Central memory CD4-positive, alpha-beta T cell (primary cell): ENCODE measurements at regions not wholly inside any gene's neighbourhood (a gene's known extent, or its start where the extent isn't known, plus 50 kb on each side); places are given as distances from the start of the nearest gene placed in this dataset.
"Not testable (repeated sequence)": the region's sequence is repeated elsewhere in the genome, so short reads cannot be mapped to it uniquely, and the experiment has no call there.

Experiments
- DNase-seq: peaks from one replicate; pipeline ENCODE4 v3.0.0; 2022

DNA sequence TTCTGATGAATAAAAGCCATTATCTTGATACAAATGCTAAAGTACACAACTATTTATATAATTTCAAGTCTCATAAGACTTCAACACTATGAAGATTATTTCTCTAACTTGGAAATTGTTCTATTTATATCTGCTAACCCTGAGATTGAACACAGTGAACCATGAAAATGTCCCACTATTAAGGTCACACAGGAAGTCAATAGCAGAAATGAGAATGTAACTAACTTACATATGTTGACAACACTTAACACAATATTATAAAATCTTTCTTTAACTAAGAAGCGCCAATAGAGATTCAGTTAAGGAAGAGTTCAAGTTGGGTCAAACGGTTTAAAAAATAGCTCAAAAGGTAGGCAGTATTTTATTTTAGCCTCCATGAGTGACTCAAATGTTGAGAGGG, 551.8 kb upstream of the CBLB start:
- DNase-seq: no peak

DNA sequence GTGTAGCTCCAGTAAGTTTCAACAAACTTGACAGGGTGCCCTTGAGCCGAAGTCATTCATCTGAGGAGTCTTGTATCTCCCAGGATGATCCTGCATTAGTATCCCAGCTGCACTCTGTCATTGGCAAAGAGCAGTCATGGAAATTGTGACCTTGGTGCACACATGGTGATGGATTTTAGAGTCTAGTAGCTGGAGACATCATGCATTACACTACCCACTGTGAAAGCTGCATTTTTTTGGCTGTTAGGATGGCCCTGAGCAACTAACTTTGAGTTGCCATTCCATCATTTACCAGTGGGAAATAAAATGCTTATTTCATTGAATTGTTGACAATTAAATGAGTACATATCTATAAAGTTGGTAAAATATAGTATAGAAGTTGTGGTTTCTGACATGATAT, 552.6 kb upstream of the CBLB start:
- no peak for DNase-seq

DNA sequence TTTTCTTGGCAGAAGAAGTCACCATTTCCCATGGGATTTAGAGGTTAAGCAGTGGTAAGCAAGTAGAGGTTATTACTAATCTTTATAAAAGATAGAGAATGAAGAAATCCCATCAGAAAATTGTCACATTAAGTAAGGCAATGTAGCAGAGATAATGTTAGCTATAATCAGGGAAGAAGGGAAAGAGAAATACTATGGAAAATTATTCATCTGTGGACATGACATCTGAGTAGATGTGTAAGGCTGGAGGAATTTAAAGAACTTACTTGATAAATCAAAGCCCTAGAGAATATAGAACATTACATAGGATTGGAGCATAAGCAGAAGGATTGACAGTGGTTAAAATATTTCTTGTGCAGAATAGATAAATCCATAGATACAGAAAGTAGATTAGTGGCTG, 553.1 kb upstream of the CBLB start:
- DNase-seq: no peak

DNA sequence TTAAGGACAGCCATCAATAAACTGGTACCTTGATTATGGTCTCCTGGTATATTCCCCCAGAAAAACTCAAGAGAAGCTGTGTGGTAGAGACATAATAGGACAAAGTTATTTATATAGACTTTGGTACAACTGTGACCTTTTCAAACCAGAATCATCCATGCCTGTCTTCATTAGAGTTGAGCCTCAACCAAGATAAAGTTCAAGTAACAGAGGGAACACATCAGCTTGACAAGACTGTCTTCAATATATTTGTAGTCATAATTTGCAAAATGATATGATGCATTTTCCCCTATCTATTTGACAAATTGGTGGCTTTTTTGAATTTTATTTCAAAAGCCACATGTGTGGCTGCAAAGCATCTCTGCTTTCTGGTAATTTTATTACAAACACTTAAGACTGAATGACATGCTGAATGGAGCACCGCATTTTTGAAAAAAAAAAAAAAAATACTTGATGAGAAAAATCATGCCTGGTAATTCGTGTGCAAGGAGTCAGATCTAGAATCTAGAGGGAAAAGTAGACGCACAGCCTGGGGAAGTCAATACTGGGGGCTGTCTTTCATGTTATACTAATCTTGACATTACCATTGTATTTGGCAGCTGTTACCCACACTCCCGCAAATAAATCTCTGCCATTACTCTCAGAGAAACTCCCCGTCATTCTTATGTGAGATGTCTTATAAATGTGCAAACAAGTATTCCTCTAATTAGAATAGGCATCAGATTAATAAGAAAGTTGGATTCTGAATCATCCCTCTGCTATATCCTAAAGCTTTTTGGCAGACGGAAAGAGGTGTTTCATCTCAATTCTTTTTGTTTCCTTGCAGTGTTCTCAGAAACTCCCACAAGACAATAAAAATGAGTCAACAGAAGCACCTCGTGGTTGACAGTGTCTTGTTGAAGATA, 554.8 kb upstream of the CBLB start:
- no peak for DNase-seq

DNA sequence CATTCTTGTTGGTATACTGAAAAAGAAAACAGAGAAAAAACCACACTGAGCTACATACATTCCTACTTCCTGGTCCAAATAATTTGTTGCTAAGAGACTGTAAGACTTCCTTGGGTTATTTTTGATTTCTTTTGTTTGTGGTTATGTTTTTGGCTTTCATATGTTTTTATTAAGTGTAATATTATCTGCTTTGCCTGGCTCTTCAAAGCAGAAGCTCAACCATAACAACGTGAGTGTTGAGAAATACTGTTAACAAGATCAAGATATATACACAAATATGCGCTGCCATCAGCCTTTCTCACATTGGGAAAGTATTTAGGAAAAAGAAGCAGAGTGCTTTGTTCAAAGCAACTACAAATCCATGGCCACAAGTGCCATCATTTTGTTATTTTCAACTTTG, 556.2 kb upstream of the CBLB start:
- DNase-seq: no peak

DNA sequence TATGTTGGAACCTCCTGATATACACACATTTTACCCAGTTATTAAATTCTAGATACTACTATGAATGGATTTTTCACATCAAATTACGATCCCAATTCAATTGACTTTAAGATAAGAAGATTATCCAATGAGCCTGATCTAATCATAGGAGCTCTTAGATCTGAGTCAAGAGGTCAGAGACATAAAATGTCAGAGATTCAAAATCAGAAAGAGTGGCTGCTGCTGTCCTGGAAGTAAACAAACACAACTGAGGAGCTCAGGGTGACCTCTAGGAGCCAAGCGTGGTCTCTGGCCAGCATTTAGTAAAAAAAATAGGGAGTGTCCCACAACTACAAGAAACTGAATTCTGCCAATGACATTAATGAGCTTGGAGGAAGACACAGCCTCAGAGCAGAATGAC, 557.1 kb upstream of the CBLB start:
- no peak for DNase-seq

DNA sequence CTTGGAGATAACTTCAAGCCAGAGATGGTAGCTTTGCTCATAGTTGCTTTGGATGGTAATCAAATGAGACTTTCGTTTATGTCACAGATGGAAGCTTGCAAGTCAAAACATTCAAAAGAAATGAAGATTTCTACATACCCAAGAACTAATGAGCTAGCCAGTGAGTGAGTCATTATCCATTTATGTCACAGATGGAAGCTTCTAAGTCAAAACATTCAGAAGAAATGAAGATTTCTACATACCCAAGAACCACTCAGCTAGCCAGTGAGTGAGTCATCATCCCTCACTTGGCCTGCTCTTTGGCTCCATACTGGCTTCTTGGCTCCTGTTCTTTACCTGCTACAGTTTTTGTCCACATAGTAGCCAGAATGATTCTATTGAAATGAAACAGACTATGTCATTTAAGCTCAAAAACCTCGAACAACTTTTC, 559.8 kb upstream of the CBLB start:
- no peak for DNase-seq

DNA sequence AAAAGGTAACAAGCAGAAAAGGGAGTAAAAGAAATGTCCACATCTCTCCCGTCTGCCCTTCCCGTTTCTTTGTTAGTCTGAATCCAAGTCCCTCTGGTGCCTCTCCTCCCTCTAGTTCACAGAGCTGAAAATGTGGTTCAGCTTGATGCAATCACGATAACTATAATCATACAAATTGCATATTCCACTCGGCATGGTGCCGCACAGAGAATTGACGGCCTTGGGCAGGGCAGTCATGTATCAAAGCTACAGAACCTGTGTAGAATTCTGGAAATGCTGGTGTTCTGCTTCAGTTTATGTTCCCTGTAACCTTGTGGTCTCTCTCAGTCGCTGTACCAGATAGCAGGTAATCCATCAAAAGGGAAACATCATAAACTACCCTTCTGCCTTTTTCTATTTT, 562.9 kb upstream of the CBLB start:
- DNase-seq: no peak

DNA sequence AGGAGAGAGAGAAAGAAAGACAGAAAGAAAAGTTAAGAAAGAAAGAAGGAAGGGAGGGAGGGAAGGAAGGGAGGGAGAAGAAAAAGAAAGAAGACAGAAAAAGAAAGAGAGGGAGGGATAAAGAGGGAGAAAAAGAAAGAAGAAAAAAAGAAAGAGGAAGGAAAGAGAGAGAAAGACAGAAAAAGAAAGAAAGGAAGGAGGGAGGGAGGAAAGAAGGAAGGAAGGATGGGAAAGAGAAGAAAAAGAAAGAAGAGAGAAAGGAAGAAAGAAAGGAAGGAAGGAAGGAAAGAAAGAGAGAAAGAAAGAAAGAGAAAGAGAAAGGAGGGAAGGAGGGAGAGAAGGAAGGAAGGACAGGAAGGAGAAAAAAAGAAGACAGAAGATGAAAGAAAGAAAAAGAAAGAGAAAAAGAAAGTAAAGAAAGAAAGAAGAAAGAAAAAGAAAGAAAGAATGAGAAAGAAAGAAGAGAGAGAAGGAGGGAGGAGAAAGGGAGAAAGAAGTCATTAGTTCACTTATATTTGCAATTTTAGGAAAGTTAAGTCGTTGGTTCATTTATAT, 567.2 kb upstream of the CBLB start:
- no peak for DNase-seq

DNA sequence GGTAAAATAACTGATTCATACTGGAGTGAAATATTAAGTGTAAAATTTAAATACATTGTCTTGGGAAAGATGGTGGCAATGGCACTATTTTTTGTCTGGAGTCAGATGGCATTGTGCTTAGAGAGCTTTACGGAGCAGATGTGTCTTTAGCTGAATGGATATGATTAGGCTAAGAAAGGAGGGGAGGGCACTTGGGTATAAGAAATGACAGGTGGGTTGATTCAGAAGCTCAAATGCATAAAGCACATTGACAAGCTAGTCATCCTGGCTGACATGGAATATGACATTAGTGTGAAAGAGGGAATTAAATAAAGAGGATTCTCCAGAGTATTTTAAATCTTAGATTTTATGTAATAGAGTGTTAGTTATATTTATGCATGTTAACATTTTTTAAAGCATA, 570.1 kb upstream of the CBLB start:
- no peak for DNase-seq

DNA sequence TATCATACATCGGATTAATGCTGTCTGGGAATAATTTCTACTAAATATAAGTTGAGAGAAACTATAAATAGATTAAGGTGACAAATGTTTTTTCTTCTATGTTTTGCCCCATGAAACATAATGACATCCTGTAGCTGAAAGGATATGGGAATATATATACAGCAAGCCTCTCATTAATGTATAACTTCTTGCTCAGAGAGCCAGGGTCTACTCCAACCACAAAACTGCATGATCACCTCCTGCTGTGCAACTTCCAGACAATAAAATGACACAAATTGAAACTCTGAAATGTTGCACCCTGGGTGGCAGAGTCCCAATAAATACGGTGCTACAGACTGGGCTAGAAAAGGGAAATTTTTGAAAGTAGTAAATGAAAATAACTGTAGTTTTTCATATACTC, 571.9 kb upstream of the CBLB start:
- DNase-seq: no peak

DNA sequence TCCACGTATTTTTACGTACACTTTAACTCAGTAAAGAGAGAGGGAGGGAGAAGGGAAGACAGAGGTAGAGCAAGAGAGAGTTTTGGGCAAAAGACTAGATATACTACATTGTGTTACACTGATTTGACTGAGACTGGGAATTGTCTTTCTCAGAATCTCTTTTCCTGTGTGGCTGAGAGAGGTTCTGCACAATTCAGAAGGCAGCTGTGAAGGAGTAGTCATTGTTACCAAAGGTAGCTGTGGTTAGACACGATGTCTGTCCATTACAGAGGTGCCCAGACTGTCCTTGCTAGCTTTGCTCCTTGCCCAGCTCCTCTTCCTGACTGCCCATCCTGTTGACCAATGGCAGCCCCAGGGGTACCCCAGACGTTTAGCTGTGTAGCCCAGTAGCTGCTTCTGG, 577.5 kb upstream of the CBLB start:
- DNase-seq: no peak

DNA sequence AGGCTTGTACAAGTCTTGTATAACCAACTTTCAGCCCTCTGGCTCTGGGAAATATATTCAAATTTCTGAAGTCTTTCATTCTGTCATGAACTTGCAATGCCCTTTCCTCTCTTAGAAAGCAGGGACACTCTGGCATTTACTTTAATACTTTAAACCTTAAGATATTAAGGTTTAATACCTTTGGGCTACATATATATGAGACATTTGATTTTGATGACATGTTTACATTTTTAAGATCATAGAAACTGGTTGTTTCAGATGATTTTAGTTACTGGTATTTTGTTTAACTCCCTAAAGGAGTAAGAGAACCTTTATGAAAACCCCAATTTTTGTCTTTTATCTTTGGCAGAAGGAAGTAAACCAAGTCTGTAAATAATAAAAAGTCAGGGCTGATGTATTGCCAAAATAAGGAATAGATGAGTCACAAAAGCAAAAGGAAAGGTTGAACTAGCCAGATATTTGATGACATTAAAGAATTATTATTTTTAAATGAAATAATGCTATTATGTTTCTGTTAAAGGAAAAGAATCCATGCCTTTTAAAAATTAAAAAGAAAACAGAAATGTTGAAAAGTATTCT, 579.0 kb upstream of the CBLB start:
- no peak for DNase-seq

DNA sequence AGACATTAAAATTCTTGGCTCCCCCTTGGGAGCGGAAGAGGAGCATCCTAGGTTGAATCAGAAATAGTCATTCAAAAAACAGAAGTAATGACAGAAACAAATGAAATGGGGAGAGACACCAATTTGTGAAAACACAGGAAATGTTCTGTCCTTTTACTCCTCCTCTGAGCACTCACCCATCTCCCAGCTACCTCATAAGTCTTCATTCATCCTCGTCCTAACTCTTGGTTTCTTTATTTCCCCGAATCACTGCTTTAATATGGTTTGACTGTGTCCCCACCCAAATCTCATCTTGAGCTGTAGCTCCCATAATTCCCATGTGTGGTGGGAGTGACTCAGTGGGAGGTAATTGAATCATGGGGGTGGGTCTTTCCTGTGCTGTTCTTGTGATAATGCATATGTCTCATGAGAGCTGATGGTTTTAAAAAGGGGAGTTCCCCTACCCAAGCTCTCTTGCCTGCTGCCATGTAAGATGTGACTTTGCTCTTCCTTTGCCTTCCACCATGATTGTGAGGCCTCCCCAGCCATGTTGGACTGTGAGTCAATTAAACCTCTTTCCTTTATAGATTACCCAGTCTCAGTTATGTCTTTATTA, 579.7 kb upstream of the CBLB start:
- not testable (repeated sequence) for DNase-seq

DNA sequence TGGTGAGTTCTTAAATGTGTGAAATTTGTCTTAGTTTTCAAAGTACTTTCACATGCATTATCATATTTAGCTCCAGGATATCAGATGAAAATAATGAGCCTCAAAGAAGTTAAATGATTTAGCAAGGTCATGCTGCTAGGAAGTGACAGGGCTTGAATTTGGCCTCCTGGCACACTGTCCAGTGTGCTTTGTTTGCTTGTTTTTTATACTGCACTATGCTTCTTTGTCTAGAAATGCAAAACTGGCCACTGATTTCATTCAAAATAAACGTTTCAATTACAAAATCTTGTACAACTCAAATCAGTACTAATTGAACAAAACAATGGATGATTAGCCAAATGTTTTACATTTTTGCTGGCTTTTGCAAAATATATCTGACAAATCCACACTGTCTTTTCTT, 583.3 kb upstream of the CBLB start:
- DNase-seq: no peak

DNA sequence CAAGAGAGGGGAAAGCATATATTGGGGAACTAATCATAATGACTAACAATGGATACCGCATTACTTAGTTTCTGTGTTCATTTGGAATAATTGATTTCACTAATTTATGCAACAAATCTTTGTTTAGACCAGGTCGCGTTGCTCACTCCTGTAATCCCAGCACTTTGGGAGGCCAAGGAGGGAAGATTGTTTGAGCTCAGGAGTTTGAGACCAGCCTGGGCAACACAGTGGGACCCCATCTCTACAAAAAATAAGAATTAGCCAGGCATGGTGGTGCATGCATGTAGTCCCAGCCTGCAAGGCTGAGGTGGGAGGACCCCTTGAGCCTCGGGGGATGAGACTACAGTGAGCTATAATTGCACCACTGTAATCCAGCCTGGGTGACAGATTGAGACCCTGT, 585.7 kb upstream of the CBLB start:
- DNase-seq: no peak

DNA sequence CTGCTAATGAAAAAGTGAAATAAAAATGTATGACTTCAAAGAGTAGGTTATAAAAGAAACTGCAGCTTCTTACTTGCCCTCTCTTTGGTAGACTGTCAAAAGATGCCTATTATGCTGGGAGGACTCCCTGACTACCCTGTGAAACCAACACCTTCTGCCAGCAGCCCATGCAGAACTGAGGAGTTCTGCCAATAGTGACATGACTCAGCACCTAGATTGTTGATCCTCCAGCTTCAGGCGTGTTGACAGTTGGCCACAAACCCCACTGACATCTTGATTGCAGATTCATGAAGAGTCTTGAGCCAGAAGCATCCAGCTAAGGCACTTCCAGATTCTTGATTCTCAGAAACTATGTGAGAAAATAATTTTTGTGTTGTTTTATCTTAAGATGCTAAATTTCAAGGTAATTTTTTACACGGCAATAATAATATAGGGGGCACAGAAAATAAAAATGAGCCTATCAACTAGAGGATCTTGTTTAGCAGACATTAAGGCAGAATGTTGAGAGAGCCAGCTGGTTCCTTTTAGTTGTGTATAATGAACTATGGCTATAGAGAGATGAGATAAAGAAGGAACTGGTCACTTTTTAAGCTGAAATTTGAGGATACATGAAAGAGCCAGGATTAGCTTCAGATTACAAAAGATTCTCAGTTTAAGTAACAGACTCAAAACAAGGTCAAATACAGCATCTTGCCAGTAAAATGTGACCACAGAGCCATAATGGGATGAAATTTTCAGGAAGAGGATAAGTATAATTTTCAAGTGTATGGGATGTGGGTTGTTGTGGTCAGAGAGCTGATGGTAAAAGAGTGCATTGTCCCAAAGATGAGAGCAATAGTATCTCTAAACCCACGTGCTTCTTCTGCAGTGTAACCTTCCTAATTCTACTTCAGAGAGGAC, 588.7 kb upstream of the CBLB start:
- no peak for DNase-seq

DNA sequence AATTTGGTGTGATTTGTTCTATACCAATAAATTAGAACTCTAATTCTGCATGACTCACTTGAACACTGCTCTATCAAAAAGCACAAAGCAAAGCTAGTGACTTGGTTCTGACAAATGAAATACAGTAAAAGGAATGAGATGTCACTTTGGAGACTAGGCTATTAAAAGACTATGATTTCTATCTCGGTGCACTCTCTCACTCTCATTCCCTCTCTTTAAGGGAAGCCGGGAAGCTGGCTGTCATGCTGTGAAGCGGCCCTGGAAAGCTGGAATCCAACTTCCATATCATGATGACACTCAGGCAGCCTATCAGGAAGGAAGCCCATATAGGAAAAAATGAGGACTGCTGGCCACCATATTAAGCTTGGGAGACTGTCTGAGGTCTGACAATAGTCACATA, 590.1 kb upstream of the CBLB start:
- no peak for DNase-seq

DNA sequence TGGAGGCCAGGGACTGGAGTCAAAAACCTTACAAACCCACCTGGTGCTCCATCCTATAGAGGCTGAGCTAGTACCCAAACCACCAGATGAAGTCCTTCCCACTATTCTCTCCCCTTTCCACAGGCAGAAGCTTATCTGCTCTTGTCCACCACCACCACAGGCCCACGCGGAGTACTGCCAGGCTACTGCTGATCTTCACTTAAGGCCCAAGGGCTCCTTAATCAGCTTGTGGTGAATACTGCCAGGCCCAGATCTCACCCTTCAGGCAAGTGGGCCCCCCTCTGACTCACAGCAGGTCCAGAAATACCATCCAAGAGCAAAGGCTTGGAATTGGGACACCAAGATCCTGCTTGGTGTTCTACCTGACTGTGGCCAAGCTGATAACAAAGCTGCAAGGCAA, 598.1 kb upstream of the CBLB start:
- no peak for DNase-seq

DNA sequence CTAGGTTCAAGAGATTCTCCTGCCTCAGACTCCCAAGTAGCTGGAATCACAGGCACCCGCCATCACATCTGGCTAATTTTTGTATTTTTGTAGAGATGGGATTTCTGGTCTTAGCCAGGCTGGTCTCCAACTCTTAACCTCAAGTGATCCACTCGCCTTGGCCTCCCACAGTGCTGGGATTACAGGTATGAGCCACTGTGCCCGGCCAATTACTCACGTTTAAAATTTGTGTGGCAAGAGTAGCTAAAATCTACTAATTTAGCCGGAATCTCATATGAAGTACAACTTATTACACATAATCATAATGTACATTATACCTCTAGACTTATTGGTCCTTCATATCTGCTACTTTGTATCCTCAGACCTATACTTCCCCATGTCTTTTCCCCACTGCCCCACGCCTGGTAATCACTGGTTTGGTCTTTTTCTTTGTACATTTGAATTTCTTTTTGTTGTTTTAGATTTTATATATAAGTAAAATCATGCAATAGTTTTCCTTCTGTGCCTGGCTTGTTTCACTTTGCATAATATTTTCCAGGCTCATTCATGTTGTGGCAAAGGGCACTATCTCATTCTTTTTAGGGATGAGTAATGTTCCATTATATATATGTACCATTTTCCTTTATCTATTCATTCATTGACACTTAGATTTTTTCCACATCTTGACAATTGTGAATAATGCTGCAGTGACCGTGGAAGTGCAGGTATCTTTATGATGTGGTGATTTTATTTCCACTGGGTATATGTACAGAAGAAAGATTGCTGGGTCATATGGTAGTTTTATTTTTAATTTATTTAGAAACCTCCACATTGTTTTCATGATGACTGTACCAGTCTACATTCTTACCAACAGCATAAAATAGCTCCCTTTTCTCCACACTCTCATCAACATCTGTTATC, 605.0 kb upstream of the CBLB start:
- DNase-seq: no peak

DNA sequence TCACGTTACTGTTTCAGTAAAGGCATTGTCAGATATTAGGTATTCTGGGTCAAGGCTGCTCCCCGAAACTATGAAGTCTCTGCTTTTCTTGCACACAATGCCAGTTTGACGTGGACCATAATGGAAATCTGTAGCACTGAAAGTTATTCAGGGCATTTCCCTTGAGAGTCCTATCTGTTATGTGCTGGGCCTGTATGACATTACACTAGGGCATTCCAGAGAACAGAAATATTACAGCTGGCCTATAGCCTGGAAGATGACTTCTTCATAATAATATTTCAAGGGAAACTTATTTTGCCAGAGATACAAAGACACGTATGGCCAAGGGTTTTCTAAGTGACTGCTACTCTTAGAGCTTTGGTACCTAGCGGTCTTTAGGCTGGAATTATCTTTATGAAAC, 613.6 kb upstream of the CBLB start:
- DNase-seq: no peak

DNA sequence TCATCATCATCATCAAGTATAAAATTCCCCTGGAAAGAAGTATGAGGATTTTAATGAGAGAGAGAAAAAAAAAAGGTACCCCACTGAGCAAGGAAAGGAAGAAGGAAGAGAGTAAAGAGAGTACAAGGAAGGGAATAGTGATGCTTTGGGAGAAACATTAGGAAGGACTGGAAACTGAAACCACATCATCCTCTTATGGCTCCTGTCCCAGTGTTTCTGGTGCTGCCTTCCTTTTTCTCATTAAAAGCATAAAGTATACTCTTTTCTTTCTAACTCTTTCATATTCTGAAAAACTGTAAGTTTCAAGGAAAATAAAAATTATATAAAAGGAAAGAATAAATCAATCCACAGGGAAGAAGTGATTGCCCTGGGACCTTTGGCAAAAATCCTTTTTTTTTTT, 616.4 kb upstream of the CBLB start:
- no peak for DNase-seq
